ENCODE measurements at regions not wholly inside any gene's neighbourhood (a gene's known extent, or its start where the extent isn't known, plus 50 kb on each side); places are given as distances from the start of the nearest gene placed in this dataset.

GRCh38 chr3:182583545-182583944, 209.8 kb upstream of the ATP11B start:
- TF ChIP-seq CTCF (conservative IDR thresholded peaks at IDR 0.05; ENCODE audit: low read depth, low read length) (no peak), EZH2 (IDR thresholded peaks at IDR 0.05; ENCODE audit: borderline replicate concordance, low read depth, low read length, poor library complexity, severe bottlenecking) (no peak)
- Histone ChIP-seq H3K9me3 (ENCODE audit: low read depth, low read length, poor library complexity, severe bottlenecking) (no peaks in the 10 kb centered on the region), H3K4me3 (ENCODE audit: low read depth, low read length, poor library complexity, severe bottlenecking) (no peak overlapping the region), H3K36me3 (ENCODE audit: insufficient read depth, low read length, poor library complexity, severe bottlenecking) (no peaks in the 10 kb centered on the region), H3K4me1 (ENCODE audit: insufficient read depth, low read length, poor library complexity, severe bottlenecking) (no peaks in the 10 kb centered on the region), H3K27ac (ENCODE audit: low read depth, low read length, poor library complexity, severe bottlenecking) (no peak overlapping the region), H3K27me3 (replicated peaks; ENCODE audit: insufficient read depth, low read depth, low read length, poor library complexity) (no peaks in the 10 kb centered on the region)
- BruUV-seq (replicated peaks) = no TSS peak
- ChIA-PET POLR2A (ENCODE audit: low non-redundant PET) (no interaction called here), CTCF (no interaction called here)
- intact Hi-C loops (cut with micrococcal nuclease; ENCODE audit: unreplicated experiment) = no loop called here
- DNase-seq (ENCODE audit: low spot score) = no peak

GRCh38 chr3:182585532-182586150, 207.7 kb upstream of the ATP11B start:
- no peak for DNase-seq (ENCODE audit: low spot score)
- Histone ChIP-seq H3K27me3 (replicated peaks; ENCODE audit: insufficient read depth, low read depth, low read length, poor library complexity) (no peaks in the 10 kb centered on the region), H3K4me3 (ENCODE audit: low read depth, low read length, poor library complexity, severe bottlenecking) (no peak overlapping the region), H3K36me3 (ENCODE audit: insufficient read depth, low read length, poor library complexity, severe bottlenecking) (no peaks in the 10 kb centered on the region), H3K9me3 (ENCODE audit: low read depth, low read length, poor library complexity, severe bottlenecking) (no peaks in the 10 kb centered on the region), H3K4me1 (ENCODE audit: insufficient read depth, low read length, poor library complexity, severe bottlenecking) (no peaks in the 10 kb centered on the region), H3K27ac (ENCODE audit: low read depth, low read length, poor library complexity, severe bottlenecking) (no peak overlapping the region)
- no peak for TF ChIP-seq CTCF (conservative IDR thresholded peaks at IDR 0.05; ENCODE audit: low read depth, low read length)
- TF ChIP-seq EZH2 (IDR thresholded peaks at IDR 0.05; ENCODE audit: borderline replicate concordance, low read depth, low read length, poor library complexity, severe bottlenecking) = no peak
- ChIA-PET CTCF (no interaction called here), POLR2A (ENCODE audit: low non-redundant PET) (interaction anchor here (0.5 kb wide), 1 partner anchor 79 kb away, joined by 3 read pairs; no protein-coding TSS in a partner anchor)
- intact Hi-C loops (cut with micrococcal nuclease; ENCODE audit: unreplicated experiment) = no loop called here
- BruUV-seq (replicated peaks) = no TSS peak

GRCh38 chr3:182592747-182593146, 200.6 kb upstream of the ATP11B start:
- POLR2A ChIA-PET (ENCODE audit: low non-redundant PET) = no interaction called here
- no TSS peak for BruUV-seq (replicated peaks)
- H3K4me3 ChIP-seq (ENCODE audit: low read depth, low read length, poor library complexity, severe bottlenecking) = no peak overlapping the region
- no peaks in the 10 kb centered on the region for H3K4me1 ChIP-seq (ENCODE audit: insufficient read depth, low read length, poor library complexity, severe bottlenecking)
- intact Hi-C loops (cut with micrococcal nuclease; ENCODE audit: unreplicated experiment) = no loop called here
- no peak overlapping the region for H3K27ac ChIP-seq (ENCODE audit: low read depth, low read length, poor library complexity, severe bottlenecking)
- TF ChIP-seq EZH2 (IDR thresholded peaks at IDR 0.05; ENCODE audit: borderline replicate concordance, low read depth, low read length, poor library complexity, severe bottlenecking) = no peak
- no peak for TF ChIP-seq CTCF (conservative IDR thresholded peaks at IDR 0.05; ENCODE audit: low read depth, low read length)
- DNase-seq (ENCODE audit: low spot score) = no peak
- H3K27me3 ChIP-seq (replicated peaks; ENCODE audit: insufficient read depth, low read depth, low read length, poor library complexity) = no peaks in the 10 kb centered on the region
- H3K9me3 ChIP-seq (ENCODE audit: low read depth, low read length, poor library complexity, severe bottlenecking) = no peaks in the 10 kb centered on the region
- CTCF ChIA-PET = no interaction called here
- H3K36me3 ChIP-seq (ENCODE audit: insufficient read depth, low read length, poor library complexity, severe bottlenecking) = no peaks in the 10 kb centered on the region
